Astrocyte of the spinal cord (primary cell): ENCODE measurements at regions not wholly inside any gene's neighbourhood (a gene's known extent, or its start where the extent isn't known, plus 50 kb on each side); places are given as distances from the start of the nearest gene placed in this dataset.
A peak's percentile ranks its signal among the peaks of the same experiment; 100 is the strongest.

Source experiments
- DNase-seq: peaks from one replicate; pipeline ENCODE4 v3.0.0; 2011; ENCODE audit warnings: low read depth, low spot score
- H3K4me3 ChIP-seq: 2 replicates; pipeline ENCODE4 v1.5.1; 2011; ENCODE audit warnings: low read depth, mild to moderate bottlenecking, low read length, moderate library complexity
- CTCF ChIP-seq: IDR thresholded peaks from 2 replicates; pipeline ENCODE4 v1.5.1; 2012; ENCODE audit warnings: low read depth, mild to moderate bottlenecking, low read length, inconsistent platforms
- in situ Hi-C: cut with HindIII; loops from 2 replicates; pipeline ENCODE4 v1.10.0; 2017; ENCODE audit warnings: low sequenced_read_pairs

- no peak for TF ChIP-seq CTCF
- in situ Hi-C loops: no loop called here
- DNase-seq: peak; percentile 54
- H3K4me3 ChIP-seq: no peak overlapping the region
These were observed 120.7 kb upstream of the CTAGE1 start for GRCh38 chr18:22538426-22538825.

DNA sequence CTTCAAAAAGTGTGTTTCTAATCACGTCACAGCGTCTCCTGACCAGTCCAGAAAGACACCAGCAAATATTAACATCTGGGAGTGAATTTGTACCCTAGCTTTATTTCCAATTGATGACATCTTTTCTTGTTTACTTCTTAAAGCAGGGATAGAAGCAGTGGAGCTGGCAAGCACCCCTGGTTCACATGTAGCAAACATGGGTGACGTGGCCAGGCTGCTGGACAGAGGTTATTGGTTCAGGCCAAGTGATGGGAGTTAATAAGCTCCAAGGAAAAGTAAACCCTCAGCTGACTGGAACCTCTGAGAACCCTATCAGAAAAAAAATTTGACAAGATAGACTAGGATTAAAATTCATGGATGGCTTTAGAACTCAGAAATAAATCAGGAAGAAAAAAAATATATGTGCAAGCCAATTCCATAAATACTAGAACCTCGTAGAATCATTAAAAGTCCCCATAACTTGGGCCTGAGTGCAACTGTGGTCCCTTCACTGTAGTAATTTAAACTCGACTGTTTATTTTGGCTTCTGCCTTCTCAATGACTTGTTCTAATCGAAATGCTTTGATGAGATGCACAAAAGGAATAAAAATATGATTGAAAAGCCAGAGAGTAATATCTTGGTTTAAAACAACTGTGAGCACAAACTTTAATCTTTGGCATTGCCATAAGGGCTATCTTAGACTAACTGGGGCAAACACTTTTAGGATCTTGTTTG lies 121.5 kb upstream of the CTAGE1 start:
- no peak for TF ChIP-seq CTCF
- DNase-seq: no peak
- in situ Hi-C loops: no loop called here
- H3K4me3 ChIP-seq: no peak overlapping the region

DNA sequence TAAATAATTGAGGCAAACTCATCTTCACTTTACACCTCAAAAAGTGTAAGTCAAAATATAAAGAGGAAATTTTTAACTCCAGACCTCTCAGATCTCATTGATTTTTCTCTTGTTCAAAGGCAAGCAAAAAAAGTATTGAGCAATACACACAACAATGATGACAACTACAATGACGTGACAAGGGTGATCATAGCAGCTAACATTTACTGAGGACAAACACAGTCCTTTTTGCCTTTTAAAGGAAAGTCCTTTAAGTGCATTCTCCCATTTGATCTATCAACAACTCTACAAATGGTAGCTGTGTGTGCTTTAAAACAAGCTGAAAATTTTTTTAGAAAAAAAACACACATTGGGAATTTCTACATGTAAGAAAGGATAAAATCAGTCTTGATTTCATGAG lies 123.5 kb upstream of the CTAGE1 start:
- in situ Hi-C loops: no loop called here
- no peak overlapping the region for H3K4me3 ChIP-seq
- TF ChIP-seq CTCF: no peak
- DNase-seq: no peak

DNA sequence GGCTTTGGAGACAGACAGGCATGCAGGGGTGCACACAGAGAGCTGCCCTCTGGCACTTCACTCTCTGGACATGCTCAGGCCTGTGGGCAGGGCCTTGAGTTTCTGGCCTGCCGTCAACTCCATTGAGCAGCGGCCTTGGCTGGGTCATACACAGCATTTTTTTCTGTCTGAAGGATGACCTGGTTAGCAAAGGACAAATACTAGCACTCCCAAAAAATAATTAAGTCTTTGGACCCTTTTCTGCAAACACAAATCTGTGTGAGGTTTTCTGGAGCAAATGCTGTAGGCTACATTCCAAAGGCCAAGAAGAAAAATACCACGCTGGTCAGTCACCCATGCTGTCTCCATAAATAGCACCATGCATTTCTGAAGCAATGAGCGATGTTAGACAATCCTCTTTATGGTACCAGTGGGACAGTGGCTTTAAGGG lies 124.7 kb upstream of the CTAGE1 start:
- in situ Hi-C loops: no loop called here
- no peak for TF ChIP-seq CTCF
- no peak overlapping the region for H3K4me3 ChIP-seq
- DNase-seq: peak; percentile 55

DNA sequence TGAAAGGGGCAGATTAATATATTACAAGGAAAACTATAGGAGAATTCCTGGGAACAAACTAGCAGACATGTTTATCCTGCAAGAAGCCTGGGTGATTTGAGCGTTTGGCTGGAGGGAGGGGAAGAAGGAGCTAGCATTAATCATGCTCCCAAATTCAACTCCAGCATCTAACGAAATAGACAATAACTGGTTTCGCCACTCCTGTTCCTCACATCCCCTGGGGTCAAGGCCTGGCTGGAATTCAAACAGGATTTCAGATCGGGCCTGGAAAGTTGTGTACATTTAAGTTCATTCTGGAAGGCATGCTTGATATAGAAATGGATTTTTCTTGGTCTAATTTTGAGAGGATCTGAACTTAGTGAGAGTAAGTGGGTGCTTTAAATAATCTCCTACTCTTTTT lies 126.1 kb upstream of the CTAGE1 start:
- H3K4me3 ChIP-seq: no peak overlapping the region
- no peak for DNase-seq
- in situ Hi-C loops: no loop called here
- no peak for TF ChIP-seq CTCF

DNA sequence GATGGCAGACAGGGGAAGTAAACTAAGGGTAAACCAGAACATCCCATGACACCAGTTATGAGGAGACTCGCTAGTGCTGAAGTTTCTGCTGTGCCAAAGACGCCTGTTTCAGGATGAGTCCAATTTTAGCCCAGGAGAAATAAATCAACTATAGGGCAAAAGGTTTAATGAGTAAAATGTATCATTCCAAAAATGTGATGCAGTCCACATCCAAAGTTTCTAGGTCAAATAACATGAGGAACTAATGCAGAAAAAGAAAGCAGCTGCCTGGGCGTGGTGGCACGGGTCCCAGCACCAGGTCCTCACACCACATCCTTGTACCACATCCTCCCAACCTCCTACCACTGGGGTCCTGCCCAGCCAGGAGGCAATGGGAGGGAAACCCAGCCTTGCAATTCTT lies 126.9 kb upstream of the CTAGE1 start:
- H3K4me3 ChIP-seq: no peak overlapping the region
- no peak for TF ChIP-seq CTCF
- DNase-seq: no peak
- in situ Hi-C loops: no loop called here
